Caco-2 (cell line): ENCODE measurements at regions not wholly inside any gene's neighbourhood (a gene's known extent, or its start where the extent isn't known, plus 50 kb on each side); places are given as distances from the start of the nearest gene placed in this dataset.

Experiments used
- BruUV-seq: library from RNA; stranded (reverse); fragments of 400-500 nt; replicated peaks from 2 replicates; lab custom pipeline; 2021; lab: Mats Ljungman, UMichigan
- CTCF ChIA-PET: fragments of 300-600 bp; sonication (Branson Sonifier 250); formaldehyde crosslinking; loops from one replicate; lab custom pipeline; 2022; ENCODE audit warnings: antibody characterized with exemption; lab: Charles Lee
- POLR2A ChIA-PET: fragments of 300-600 bp; sonication (Branson Sonifier 250); formaldehyde crosslinking; loops from one replicate; lab custom pipeline; 2022; ENCODE audit warnings: antibody characterized with exemption; lab: Charles Lee
- DNase-seq, 2 experiments: peaks; one replicate each; pipeline versions ENCODE4 v3.0.0 to v3.0.0-alpha.2; 2020 to 2022
- H3K27me3 ChIP-seq: replicated peaks from 2 replicates; pipeline ENCODE4 v1.6.0; 2011; ENCODE audit warnings: low read length; ENCODE audit not compliant: control insufficient read depth, insufficient read depth
- H3K36me3 ChIP-seq: 2 replicates; pipeline ENCODE4 v1.5.1; 2011; ENCODE audit warnings: low read length; ENCODE audit not compliant: control insufficient read depth, insufficient read depth
- H3K4me1 ChIP-seq: fragments of 250-450 bp; sonication (Bioruptor Pico); 2 replicates; pipeline ENCODE4 v1.5.1; 2020; ENCODE audit warnings: mild to moderate bottlenecking
- H3K4me3 ChIP-seq: 2 replicates; pipeline ENCODE4 v1.5.1; 2011; ENCODE audit warnings: low read depth, mild to moderate bottlenecking, control low read depth, low read length
- H3K9me3 ChIP-seq: fragments of 250-450 bp; sonication (Bioruptor Pico); 2 replicates; pipeline ENCODE4 v1.5.1; 2020; ENCODE audit warnings: mild to moderate bottlenecking, moderate library complexity
- H3K27ac Mint-ChIP-seq: one replicate; pipeline ENCODE4 v1.8.0; 2022; ENCODE audit warnings: mixed read lengths; ENCODE audit not compliant: unreplicated experiment
- H3K27me3 Mint-ChIP-seq: one replicate; pipeline ENCODE4 v1.8.0; 2022; ENCODE audit warnings: mixed read lengths; ENCODE audit not compliant: insufficient read depth, unreplicated experiment
- H3K36me3 Mint-ChIP-seq: one replicate; pipeline ENCODE4 v1.8.0; 2022; ENCODE audit warnings: mild to moderate bottlenecking, mixed read lengths; ENCODE audit not compliant: insufficient read depth, unreplicated experiment
- H3K4me1 Mint-ChIP-seq: one replicate; pipeline ENCODE4 v1.8.0; 2022; ENCODE audit warnings: low read depth, mixed read lengths; ENCODE audit not compliant: unreplicated experiment
- H3K4me3 Mint-ChIP-seq: one replicate; pipeline ENCODE4 v1.8.0; 2022; ENCODE audit warnings: mild to moderate bottlenecking, moderate library complexity, mixed read lengths; ENCODE audit not compliant: unreplicated experiment
- H3K9me3 Mint-ChIP-seq: one replicate; pipeline ENCODE4 v1.8.0; 2022; ENCODE audit warnings: mixed read lengths; ENCODE audit not compliant: unreplicated experiment
- intact Hi-C: fragments of 100-400 bp; cut with micrococcal nuclease; formaldehyde crosslinking; loops from one replicate; pipeline ENCODE4 v1.10.0; 2022; ENCODE audit not compliant: unreplicated experiment
- TF ChIP-seq, protein P1 (sequence below), 2 experiments: fragments of 200-600 bp in 1 of 2; IDR thresholded peaks; 1 replicate in 1 of 2; 2 replicates in 1 of 2; pipeline versions ENCODE4 v1.5.1 to v1.8.0; 2011 to 2022; ENCODE audit warnings: antibody characterized with exemption in 1 of 2, control low read depth in 1 of 2, inconsistent platforms in 1 of 2, low read depth in 1 of 2, low read length in 1 of 2, mild to moderate bottlenecking in 1 of 2, moderate library complexity in 1 of 2; ENCODE audit not compliant: insufficient read depth in 1 of 2, severe bottlenecking in 1 of 2, unreplicated experiment in 1 of 2

DNA sequence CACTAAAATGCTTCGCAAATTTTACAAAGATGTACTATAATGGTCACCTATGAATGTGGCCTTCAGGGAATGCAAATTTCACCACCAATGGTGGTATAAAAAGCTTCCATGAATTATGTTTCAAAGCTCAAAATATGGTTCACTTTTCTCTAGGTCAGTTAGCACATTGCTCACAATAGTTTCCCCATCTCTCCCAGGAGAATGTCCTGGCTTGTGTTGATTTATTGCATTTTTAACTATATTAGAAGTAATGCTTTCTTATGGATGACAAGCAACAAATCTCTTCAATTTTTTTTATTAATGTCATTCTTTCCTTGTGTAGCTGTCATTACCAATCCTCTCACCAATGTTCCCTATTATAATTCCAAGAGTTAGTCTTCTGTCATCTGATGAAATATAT lies 621.2 kb downstream of the TBC1D4 start:
- no peaks in the 10 kb centered on the region for H3K27me3 Mint-ChIP-seq
- H3K27me3 ChIP-seq, result no peaks in the 10 kb centered on the region
- ChIA-PET CTCF (no interaction called here), POLR2A (no interaction called here)
- no peaks in the 10 kb centered on the region for H3K4me1 ChIP-seq
- H3K4me3 ChIP-seq, result no peak overlapping the region
- no peaks in the 10 kb centered on the region for H3K36me3 ChIP-seq
- no peaks in the 10 kb centered on the region for H3K36me3 Mint-ChIP-seq
- BruUV-seq, result no TSS peak
- H3K4me3 Mint-ChIP-seq, result no peak overlapping the region
- H3K9me3 ChIP-seq, result no peaks in the 10 kb centered on the region
- H3K27ac Mint-ChIP-seq, result no peak overlapping the region
- no peak for DNase-seq
- intact Hi-C loops, result no loop called here
- H3K9me3 Mint-ChIP-seq, result no peaks in the 10 kb centered on the region
- TF ChIP-seq, protein P1, sequence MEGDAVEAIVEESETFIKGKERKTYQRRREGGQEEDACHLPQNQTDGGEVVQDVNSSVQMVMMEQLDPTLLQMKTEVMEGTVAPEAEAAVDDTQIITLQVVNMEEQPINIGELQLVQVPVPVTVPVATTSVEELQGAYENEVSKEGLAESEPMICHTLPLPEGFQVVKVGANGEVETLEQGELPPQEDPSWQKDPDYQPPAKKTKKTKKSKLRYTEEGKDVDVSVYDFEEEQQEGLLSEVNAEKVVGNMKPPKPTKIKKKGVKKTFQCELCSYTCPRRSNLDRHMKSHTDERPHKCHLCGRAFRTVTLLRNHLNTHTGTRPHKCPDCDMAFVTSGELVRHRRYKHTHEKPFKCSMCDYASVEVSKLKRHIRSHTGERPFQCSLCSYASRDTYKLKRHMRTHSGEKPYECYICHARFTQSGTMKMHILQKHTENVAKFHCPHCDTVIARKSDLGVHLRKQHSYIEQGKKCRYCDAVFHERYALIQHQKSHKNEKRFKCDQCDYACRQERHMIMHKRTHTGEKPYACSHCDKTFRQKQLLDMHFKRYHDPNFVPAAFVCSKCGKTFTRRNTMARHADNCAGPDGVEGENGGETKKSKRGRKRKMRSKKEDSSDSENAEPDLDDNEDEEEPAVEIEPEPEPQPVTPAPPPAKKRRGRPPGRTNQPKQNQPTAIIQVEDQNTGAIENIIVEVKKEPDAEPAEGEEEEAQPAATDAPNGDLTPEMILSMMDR (IDR thresholded peaks at IDR 0.05; ENCODE audit: insufficient read depth in 1 of 2, low read depth in 1 of 2, low read length in 1 of 2, severe bottlenecking in 1 of 2, unreplicated experiment in 1 of 2), result no peak
- H3K4me1 Mint-ChIP-seq, result no peaks in the 10 kb centered on the region

DNA sequence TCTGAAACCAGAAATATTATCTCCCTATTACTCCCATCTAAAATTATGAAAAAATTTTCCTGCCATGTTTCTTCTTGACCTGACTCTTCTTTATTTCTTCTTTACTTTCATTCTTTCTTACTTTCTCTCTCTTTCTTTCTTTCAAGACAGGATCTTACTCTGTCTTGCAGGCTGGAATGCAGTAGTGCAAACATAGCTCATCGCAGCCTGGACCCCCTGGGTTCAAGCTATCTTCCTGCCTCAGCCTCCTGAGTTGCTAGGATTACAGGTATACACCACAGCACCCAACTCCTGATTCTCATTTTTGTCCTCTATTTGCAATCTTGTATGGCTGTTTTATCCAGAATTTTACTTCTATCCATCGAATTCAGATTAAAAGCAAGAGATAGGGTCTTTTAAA lies 631.1 kb downstream of the TBC1D4 start:
- no peaks in the 10 kb centered on the region for H3K9me3 ChIP-seq
- BruUV-seq, result no TSS peak
- Mint-ChIP-seq H3K27ac (no peak overlapping the region), H3K27me3 (no peaks in the 10 kb centered on the region), H3K4me3 (no peak overlapping the region), H3K9me3 (no peaks in the 10 kb centered on the region), H3K4me1 (no peaks in the 10 kb centered on the region), H3K36me3 (no peaks in the 10 kb centered on the region)
- TF ChIP-seq, protein P1 (IDR thresholded peaks at IDR 0.05; ENCODE audit: insufficient read depth in 1 of 2, low read depth in 1 of 2, low read length in 1 of 2, severe bottlenecking in 1 of 2, unreplicated experiment in 1 of 2), result no peak
- no peak for DNase-seq
- ChIA-PET POLR2A (no interaction called here), CTCF (no interaction called here)
- H3K4me1 ChIP-seq, result no peaks in the 10 kb centered on the region
- H3K36me3 ChIP-seq, result no peaks in the 10 kb centered on the region
- no peaks in the 10 kb centered on the region for H3K27me3 ChIP-seq
- H3K4me3 ChIP-seq, result no peak overlapping the region
- intact Hi-C loops, result no loop called here

DNA sequence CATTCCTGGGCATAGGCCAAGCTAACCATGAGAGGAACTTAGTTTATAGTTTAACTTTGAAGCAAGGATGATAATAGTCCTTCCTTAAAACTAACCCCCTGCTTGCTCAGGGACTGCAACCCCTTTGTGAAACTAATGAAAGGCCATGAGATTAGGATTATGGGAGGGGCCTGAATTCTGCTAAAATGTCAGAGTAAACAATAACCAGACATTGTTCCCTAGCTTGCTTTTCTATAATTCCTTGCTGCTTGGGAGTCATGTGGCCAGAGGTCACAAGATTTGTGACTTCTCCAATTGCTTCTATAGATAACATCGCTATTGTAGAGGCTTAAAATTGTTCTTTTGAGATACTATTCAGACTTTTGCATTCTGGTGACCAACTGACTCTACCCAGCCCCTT lies 634.0 kb downstream of the TBC1D4 start:
- H3K9me3 ChIP-seq, result no peaks in the 10 kb centered on the region
- no peaks in the 10 kb centered on the region for H3K4me1 Mint-ChIP-seq
- ChIA-PET CTCF (no interaction called here), POLR2A (no interaction called here)
- no peak overlapping the region for H3K4me3 ChIP-seq
- no peak overlapping the region for H3K4me3 Mint-ChIP-seq
- H3K36me3 ChIP-seq, result no peaks in the 10 kb centered on the region
- TF ChIP-seq, protein P1 (IDR thresholded peaks at IDR 0.05; ENCODE audit: insufficient read depth in 1 of 2, low read depth in 1 of 2, low read length in 1 of 2, severe bottlenecking in 1 of 2, unreplicated experiment in 1 of 2), result no peak
- DNase-seq, result no peak
- H3K27me3 ChIP-seq, result no peaks in the 10 kb centered on the region
- no peaks in the 10 kb centered on the region for H3K36me3 Mint-ChIP-seq
- intact Hi-C loops, result no loop called here
- peaks cover 2% of the 10 kb centered on the region for H3K27me3 Mint-ChIP-seq
- H3K4me1 ChIP-seq, result no peaks in the 10 kb centered on the region
- H3K9me3 Mint-ChIP-seq, result no peaks in the 10 kb centered on the region
- no TSS peak for BruUV-seq
- no peak overlapping the region for H3K27ac Mint-ChIP-seq
